KBM-7 (cell line): ENCODE measurements at regions not wholly inside any gene's neighbourhood (a gene's known extent, or its start where the extent isn't known, plus 50 kb on each side); places are given as distances from the start of the nearest gene placed in this dataset.
"Not testable (repeated sequence)": the region's sequence is repeated elsewhere in the genome, so short reads cannot be mapped to it uniquely, and the experiment has no call there.

Source experiments
- DNase-seq: peaks from one replicate; pipeline ENCODE4 v3.0.0-alpha.2; 2015
- in situ Hi-C: fragments of 300-500 bp; cut with MboI; formaldehyde crosslinking; loops from 2 replicates; pipeline ENCODE4 v1.14.3; 2020; ENCODE audit warnings: low sequenced_read_pairs, low pct_unique_long_range_greater_than_20kb, mixed read lengths

DNA sequence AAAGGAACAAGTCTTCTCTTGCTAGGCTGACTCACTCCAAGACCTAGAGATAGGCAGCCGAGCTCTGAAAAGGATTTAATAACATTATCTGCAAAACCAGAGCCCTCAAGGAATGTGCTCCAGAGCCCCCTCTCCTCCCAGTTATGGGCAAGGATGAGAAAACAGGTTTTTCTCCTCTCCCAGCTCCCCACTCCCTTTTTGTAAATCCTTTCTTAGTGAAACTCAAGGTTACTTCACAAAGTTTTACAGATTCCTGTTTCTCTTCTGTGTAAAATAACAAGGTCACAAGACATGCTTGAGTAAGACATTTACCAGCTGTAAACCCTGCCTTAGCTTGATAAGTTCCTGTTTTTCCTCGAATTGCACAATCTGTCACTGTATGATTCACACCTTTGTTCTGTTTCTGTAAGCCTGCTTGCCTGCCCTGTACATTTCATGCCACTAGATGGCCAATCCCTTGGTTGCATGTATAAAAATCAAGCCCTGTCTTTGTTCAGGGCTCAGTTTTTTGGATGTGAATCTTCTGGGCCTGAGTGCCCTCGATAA, 489.4 kb downstream of the KCNA4 start:
- in situ Hi-C loops = no loop called here
- DNase-seq = peak; percentile 93

DNA sequence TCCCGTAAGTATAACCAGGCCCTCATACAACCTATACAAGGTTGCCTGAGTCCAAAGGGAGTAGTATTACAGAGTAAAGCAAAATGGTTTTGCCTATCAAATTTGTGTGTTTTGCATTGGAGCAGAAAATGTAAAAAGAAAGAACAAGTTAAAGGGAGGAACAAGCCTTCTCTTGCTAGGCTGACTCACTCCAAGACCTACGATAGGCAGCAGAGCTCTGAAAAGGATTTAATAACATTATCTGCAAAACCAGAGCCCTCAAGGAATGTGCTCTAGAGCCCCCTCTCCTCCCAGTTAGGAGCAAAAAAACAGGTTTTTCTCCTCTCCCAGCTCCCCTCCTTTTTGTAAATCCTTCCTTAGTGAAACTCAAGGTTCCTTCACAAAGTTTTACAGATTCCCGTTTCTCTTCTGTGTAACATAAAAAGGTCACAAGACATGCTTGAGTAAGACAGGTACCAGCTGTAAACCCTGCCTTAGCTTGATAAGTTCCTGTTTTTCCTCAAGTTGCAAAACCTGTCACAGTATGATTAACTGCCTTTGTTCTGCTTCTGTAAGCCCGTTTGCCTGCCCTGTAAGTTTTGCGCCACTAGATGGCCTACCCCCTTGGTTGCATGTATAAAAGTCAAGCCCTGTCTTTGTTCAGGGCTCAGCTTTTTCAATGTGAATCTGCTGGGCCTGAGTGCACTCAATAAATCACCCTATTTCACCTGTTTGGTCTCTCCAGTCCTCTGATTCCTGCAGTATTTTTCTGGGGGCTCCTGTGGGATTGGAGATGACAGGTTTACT, 498.2 kb downstream of the KCNA4 start:
- peak; percentile 95 for DNase-seq
- in situ Hi-C loops = no loop called here

DNA sequence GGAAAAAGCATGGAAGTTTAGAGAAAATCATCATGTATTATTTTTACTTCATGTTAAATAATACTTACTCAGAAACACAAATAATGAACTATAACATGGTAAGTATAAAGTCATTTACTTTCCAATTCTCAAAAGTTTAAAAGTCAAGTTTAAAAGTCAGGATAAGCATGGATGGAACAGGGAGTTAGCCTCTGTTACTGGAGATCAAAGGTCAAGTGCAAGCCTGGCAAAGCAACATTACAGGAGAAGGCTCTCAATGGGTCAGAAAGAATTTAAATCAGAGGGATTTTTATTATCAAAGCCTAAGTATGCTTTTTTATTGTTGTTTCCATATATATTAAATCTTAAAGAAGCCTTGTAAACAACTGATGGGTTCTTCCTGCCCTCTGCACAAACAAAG, 505.4 kb downstream of the KCNA4 start:
- in situ Hi-C loops = no loop called here
- no peak for DNase-seq

DNA sequence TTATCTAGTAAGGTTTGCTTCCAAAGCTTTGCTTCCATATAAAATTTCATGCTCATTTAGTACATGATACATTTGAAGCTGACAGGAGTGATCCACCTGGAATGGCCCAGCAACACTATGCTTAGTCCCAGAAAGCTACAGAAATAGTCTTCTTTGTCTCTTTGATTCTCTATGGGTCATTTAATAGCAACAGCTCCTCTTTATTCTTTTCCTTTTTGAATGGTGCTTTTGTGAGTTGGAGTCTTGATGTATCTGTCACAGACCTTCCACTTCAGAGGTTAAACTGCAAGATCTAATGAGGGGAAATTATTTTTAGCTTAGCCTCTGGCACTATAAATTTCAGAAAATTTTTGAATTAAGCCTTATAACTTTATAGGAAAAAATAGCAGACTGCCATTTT, 509.5 kb downstream of the KCNA4 start:
- in situ Hi-C loops = no loop called here
- no peak for DNase-seq

DNA sequence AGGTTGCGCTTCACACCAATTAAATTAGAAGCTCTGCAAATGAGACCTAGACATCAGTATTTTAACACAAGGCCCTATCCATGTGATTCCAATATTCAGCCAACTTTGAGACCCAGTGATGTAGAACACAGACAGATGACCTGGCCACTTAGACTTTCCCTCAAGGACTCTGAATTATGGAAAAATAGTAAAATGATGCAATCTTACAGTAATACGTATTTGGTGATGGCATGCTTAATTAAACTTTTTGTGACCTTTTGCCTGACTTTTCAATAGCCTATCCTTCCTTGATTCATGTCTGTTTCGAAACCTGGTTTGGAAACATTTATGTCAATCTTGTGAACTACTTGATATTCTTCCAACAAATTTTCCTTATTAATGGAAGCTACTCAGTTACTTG, 521.2 kb downstream of the KCNA4 start:
- in situ Hi-C loops = no loop called here
- DNase-seq = no peak

DNA sequence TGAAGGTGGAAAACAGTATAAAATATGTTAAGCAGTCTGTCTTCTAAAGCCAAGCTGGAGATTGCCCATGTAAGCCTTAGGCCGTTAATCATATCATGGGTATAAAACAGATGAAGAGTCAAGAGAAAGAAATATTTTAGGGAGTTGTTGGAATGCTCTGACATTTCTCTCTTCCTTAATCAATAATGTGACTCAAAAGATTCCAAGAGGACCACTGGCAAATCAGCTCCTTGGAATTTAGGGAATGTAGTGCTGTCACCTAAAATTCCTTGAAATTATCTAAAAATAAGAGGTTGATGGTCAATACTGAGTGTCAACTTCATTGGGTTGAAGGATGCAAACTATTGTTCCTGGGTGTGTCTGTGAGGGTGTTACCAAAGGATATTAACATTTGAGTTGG, 525.9 kb downstream of the KCNA4 start:
- in situ Hi-C loops = no loop called here
- DNase-seq = no peak

DNA sequence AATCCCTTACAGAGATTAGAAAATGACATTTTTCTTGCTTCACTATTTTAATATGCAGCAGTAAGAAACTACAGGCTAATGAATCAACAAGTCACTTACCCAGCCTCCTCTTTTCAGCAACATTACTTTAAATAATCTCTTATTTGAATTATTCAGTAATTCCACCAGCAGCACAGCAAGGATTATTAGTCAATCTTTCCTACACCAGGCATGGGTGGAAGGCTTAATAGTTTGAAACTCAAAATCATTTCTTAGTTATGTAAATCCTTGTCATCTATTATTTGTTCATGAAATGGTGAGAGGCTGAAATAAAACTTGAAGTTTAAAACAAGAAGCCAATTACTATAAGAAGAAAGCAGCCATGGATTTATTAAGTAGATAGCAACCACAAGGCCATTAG, 530.5 kb downstream of the KCNA4 start:
- in situ Hi-C loops = no loop called here
- no peak for DNase-seq

DNA sequence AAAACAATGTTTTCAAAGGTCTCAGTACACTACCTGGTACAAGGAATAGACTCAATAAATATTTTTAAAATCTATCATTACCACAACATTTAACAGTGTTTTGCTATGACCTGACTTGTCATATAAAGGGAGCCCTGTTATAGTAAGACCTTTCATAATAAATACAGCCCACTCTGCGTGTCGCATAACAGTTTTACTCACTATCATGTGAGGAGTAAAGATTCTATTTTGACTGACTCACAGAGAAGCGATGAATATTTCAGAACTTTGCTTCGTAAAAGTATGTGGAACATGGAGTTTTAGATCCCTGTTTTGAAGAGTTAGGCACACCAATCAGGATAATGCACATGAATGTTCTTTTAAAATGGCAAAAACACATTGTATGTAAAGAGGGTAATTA, 531.2 kb downstream of the KCNA4 start:
- no peak for DNase-seq
- in situ Hi-C loops = no loop called here

DNA sequence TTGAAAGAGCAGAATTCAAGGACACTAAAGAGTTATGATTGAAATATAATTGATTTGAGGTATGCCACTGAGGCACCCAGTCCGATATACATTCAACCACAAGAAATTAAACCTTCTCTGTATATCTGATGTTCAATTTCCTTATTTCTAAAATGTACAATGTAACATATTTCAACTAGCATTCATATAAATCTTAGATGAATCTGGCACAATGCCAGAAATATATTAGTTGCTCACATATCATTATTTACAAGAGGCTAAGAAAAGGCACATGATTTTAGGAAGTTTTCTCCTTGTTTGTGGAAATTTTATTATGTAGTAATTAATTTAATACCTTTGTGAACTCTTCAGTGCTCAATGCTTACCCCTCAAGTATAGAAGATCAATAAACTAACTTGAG, 532.3 kb downstream of the KCNA4 start:
- DNase-seq = no peak

DNA sequence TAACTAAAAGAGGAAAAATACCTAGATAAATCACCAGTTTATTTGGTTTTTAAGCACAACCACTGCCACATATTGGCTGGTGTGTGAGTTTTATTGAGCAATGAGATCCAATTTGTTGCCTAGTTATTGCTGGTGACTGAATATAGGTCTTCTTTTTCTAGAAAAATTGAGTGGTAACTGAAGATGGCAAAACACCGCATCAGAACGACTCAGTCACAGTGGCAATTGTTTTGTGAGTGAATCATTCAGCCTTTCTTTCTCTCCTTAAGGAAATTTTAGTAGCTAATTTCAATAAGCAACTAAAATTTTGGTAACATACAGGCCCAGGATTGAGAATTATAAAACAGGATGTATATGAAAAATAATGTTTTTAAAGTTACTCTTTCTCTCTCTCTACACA, 533.0 kb downstream of the KCNA4 start:
- no peak for DNase-seq

More for the DNA sequence above, 532.3 kb downstream of the KCNA4 start:
- in situ Hi-C loops = no loop called here

DNA sequence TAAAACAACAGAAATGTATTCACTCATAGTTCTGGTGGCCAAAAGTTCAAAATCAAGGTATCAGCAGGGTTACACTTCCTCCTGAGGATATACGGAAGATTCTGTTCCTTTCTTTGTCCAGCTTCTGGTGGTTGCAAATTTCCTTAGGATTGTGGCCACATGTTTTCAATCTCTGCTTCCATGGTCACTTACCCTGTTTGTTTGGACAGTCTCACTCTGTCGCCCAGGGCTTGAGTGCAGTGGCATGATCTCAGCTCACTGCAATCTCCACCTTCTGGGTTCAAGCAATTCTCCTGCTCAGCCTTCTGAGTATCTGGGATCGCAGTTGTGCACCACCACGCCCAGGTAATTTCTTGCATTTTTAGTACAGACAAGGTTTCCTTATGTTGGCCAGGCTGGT, 534.3 kb downstream of the KCNA4 start:
- in situ Hi-C loops = no loop called here
- DNase-seq = no peak

More for the DNA sequence above, 533.0 kb downstream of the KCNA4 start:
- in situ Hi-C loops = no loop called here

DNA sequence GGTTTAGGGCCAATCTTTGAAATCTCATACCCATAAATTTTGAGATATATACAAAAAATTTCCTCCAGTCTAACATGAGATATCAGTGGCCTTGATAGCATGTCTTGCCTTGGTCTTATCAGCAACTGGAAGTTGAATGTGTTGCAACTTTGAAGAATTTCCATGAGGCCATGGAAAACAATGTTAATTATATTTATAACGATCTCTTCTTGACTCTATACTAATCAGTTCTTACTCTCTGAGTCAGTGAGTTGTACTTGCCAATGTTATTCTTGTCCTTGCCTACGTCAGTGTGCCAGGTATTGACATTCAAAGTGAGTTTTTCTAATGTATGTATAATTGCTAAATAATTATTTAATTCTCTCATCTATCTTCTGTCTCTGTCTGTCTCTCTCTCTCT, 535.1 kb downstream of the KCNA4 start:
- no peak for DNase-seq
- in situ Hi-C loops = no loop called here

DNA sequence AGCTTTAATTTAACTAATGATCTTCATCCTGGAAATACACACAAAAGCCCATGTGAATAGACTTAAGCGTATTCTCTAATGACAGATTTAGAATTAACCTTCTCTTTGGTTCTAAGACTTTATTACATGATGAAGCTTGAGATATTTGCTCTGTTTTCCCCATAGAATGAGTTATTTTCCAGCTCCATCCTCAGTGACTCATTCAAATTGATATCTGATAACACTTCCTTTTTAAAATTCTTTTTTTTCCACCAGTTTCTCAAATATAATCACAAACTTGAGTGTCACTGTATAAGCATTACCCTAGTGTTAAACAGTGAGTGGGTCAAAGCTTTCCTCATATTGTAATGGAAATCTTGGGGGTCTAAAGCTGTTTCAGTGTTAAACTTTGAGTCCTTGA, 535.8 kb downstream of the KCNA4 start:
- in situ Hi-C loops = no loop called here
- DNase-seq = no peak

DNA sequence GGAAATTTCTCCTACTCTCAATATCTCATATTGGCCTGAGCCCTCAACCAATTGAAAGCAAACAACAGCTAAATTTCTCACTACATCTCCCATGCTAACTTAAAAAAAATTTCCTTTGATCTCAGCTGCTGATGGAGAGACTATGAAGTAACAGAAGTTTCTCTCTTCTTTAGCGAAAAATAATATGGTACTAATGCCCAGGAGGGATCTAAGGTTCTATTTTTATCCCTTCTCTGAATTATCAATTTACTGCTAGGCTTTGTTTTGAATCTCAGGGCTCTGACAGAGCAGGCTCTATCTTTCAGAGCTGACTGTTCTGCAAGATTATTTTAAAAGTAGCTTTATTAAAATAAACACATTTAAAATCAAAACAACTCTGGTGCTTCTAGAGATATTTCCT, 558.6 kb downstream of the KCNA4 start:
- DNase-seq = no peak
- in situ Hi-C loops = no loop called here

DNA sequence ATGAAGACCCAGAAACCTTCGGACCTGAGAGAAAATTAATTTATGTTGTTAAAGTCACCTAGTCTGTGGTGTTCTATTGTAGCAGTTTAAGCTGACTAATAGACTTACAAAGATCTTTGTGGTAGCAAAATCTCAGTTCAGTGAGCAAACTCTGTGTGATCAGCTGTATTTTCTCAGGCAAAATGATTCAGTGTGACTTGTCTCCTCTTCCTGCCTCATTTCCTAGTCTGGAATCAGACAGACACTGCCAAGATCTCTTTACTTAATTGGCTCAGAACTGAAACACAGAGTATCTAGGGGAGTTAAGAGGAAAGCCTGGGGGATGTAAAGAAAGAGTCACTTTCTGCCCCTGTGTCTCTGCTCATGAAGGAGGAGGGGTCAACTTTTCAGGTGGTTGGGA, 564.7 kb downstream of the KCNA4 start:
- no peak for DNase-seq
- in situ Hi-C loops = no loop called here

DNA sequence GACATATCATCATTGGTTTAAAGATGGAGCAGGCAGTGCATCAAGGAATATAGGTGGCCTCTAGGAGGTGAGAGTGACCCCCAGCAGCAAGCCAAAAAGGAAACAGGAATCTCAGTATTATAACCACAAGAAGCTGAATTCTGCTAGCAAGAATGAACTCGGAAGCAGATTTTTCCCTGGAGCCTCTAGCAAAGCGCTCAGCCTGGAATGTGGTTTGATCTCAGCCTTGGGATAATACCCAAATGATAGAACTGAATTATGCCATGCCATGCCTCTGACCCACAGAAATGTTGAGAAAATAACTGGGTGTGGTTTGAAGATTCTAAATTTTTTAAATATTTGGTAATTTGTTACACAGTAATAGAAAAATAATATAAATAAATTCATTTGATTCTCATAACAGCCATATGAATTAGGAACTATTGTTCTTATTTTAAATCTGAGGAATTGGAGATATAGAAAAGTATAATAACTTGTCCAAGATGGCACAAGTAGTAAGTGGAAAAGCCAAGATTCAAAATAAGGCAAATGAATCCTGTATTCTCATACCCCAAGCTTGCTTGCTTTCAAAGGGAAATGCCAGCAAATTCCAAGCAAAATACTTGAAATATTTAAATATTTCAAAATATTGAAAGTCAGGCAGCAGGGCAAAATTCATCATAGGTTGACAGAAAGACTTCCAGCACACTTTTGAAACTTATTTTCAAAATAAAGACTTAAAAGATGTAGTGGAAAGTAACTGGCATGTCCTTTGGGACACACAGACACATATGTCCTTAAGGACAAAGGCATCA, 567.4 kb downstream of the KCNA4 start:
- in situ Hi-C loops = no loop called here
- DNase-seq = no peak

DNA sequence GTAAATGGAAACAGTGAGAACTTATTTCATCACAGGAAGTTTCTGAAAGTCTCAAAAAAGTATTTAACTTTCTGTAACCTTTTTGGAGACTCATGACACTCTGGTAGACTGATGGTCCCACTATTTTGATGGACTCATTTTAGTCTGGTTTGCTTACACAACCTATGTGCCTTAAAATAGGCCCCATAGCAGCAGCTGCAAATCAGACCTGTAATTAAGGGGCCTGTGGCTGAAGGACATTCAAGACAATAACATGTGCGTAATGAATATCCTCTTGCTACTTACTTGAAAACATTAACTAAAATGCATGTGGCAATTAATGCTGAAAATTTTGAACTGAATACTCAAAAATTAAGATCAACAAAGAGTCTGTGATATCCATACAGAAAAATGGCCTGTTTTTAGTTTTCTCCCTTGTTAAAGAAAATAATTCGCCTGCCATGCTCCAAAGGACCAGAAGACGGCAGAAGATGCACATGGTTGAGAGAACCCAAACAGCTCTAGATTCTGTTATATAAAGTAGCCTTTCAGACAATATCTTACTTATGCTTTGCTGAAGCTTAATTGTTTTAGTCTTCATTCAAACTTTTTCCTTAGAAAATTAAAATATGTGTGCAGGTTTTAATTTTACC, 568.5 kb downstream of the KCNA4 start:
- DNase-seq = peak; percentile 12
- in situ Hi-C loops = no loop called here

DNA sequence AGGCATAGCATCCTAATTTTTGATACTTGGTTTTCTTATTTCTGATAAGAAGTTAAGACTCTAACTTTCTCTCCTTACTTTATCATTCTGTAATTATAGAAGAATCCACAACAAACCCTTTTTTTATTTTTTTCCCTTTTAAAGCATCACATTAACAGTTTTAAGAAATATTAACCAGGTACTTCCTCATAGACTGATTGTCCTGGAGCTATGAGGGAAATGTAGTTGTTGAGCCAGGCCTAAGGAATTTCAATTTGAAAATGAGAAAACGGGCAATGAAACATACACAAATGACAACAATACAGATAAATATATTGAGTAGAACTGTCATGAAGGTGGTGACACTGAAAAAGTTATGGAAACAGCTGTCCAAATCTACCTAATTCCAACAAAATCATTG, 569.0 kb downstream of the KCNA4 start:
- in situ Hi-C loops = no loop called here
- DNase-seq = no peak

DNA sequence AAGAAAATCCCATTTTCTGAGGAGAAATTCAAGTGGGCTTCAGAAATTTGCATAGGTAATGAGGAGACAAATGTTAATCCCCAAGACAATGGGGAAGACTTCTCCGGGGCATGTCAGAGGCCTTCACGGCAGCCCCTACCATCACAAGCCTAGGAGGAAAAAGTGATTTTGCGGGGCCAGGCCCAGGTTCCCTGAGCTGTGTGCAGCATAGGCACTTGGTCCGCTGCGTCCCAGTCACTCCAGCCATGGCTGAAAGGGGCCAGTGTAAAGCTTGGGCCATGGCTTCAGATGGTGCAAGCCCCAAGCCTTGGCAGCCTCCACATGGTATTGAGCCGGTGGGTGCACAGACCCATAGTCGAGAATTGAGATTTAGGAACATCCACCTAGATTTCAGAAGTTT, 570.7 kb downstream of the KCNA4 start:
- no peak for DNase-seq
- in situ Hi-C loops = no loop called here

DNA sequence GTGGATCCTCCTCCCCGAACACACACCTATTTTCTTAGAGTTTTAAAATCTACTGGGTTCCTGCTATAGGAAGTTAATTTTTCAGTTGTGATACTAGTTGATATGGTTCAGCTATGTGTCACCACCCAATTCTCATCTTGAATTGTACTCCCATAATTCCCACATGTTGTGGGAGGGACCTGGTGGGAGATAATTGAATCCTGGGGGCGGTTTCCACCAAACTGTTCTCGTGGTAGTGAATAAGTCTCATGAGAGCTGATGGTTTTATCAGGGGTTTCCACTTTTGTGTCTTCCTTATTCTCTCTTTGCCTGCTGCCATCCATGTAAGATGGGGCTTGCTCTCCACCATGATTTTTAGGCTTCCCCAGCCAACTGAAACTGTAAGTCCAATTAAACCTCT, 571.6 kb downstream of the KCNA4 start:
- in situ Hi-C loops = not testable (repeated sequence)

More for the DNA sequence above, 571.6 kb downstream of the KCNA4 start:
- not testable (repeated sequence) for DNase-seq
